IPS-20b (cell line): ENCODE measurements at regions not wholly inside any gene's neighbourhood (a gene's known extent, or its start where the extent isn't known, plus 50 kb on each side); places are given as distances from the start of the nearest gene placed in this dataset.

ENCODE experiments used
- H3K27ac ChIP-seq: one replicate; pipeline ENCODE4 v1.5.1; 2013; ENCODE audit warnings: low read length
- H3K27me3 ChIP-seq: 2 replicates; pipeline ENCODE4 v1.6.1; 2013; ENCODE audit warnings: mild to moderate bottlenecking, low read length, inconsistent platforms; ENCODE audit not compliant: insufficient read depth
- H3K36me3 ChIP-seq: 2 replicates; pipeline ENCODE4 v1.6.1; 2013; ENCODE audit warnings: low read depth, mild to moderate bottlenecking, inconsistent platforms, low read length, moderate library complexity; ENCODE audit not compliant: insufficient read depth
- H3K4me1 ChIP-seq: 2 replicates; pipeline ENCODE4 v1.6.1; 2013; ENCODE audit warnings: mild to moderate bottlenecking, control low read depth, inconsistent platforms, low read length, moderate library complexity; ENCODE audit not compliant: insufficient read depth
- H3K4me3 ChIP-seq: 2 replicates; pipeline ENCODE4 v1.5.1; 2013; ENCODE audit warnings: mild to moderate bottlenecking, low read length, inconsistent platforms
- H3K9ac ChIP-seq: 2 replicates; pipeline ENCODE4 v1.6.1; 2013; ENCODE audit warnings: low read depth, mild to moderate bottlenecking, inconsistent platforms, low read length, moderate library complexity
- H3K9me3 ChIP-seq: 2 replicates; pipeline ENCODE4 v1.6.1; 2013; ENCODE audit warnings: mild to moderate bottlenecking, low read depth, low read length, inconsistent platforms; ENCODE audit not compliant: insufficient read depth

- Histone ChIP-seq H3K9me3 (peaks cover 15% of the 10 kb centered on the region), H3K36me3 (no peaks in the 10 kb centered on the region), H3K27me3 (peaks cover 11% of the 10 kb centered on the region; the same call in 1 of the 2 replicates), H3K4me1 (0 out of 2 replicates have a peak, but pooled peaks cover 3% of the 10 kb centered on the region), H3K9ac (no peak overlapping the region), H3K27ac (no peak overlapping the region), H3K4me3 (no peak overlapping the region)
Observed at GRCh38 chr20:56998438-56998837, 268.0 kb downstream of the BMP7 start.

GRCh38 chr20:57000441-57000968, 265.9 kb downstream of the BMP7 start:
- Histone ChIP-seq H3K27ac (no peak overlapping the region), H3K27me3 (peaks cover 3% of the 10 kb centered on the region; the same call in 1 of the 2 replicates), H3K4me1 (0 out of 2 replicates have a peak, but pooled peaks cover 3% of the 10 kb centered on the region), H3K36me3 (no peaks in the 10 kb centered on the region), H3K9ac (no peak overlapping the region), H3K4me3 (no peak overlapping the region), H3K9me3 (peaks cover 15% of the 10 kb centered on the region)

DNA sequence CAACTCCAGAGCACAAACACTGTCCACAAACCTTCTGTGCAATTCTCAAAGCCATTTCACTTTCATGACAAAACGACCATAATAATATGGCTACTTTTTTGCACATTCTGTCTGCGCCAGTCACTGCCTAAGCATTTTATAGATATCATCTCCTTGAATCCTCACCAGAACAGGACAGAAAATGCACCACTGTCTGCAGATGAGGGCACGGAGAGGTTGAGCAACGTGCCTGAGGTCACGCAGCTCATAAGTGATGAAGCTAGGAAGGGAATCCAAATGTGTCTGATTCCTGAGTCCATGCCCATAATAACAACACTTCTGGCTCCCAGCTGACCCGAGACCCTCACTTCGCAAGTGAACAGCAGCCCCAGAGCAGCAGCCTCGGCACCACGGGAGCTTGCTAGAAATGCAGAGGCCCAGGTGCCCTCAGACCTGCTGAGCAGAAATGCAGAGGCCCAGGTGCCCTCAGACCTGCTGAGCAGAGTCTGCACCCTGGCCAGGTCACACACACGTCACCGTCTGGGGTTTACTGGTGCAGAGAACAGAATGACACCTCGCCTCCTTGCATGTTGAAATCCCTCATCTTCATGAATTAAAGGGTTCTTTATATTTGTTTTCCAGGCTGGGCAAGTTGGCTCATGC, 265.2 kb downstream of the BMP7 start:
- Histone ChIP-seq H3K27me3 (peaks cover 3% of the 10 kb centered on the region; the same call in 1 of the 2 replicates), H3K27ac (no peak overlapping the region), H3K9me3 (peaks cover 15% of the 10 kb centered on the region), H3K9ac (no peak overlapping the region), H3K4me1 (0 out of 2 replicates have a peak, but pooled peaks cover 3% of the 10 kb centered on the region), H3K36me3 (no peaks in the 10 kb centered on the region), H3K4me3 (no peak overlapping the region)

- no peak overlapping the region for H3K27ac ChIP-seq
Observed at GRCh38 chr20:57002066-57002570, 264.3 kb downstream of the BMP7 start.

GRCh38 chr20:57003012-57003411, 263.4 kb downstream of the BMP7 start:
- H3K36me3 ChIP-seq: no peaks in the 10 kb centered on the region
- H3K4me3 ChIP-seq: no peak overlapping the region
- H3K27me3 ChIP-seq: peaks cover 8% of the 10 kb centered on the region
- H3K9ac ChIP-seq: no peak overlapping the region
- H3K27ac ChIP-seq: no peak overlapping the region
- peaks cover 14% of the 10 kb centered on the region for H3K9me3 ChIP-seq
- 0 out of 2 replicates have a peak, but pooled peaks cover 3% of the 10 kb centered on the region for H3K4me1 ChIP-seq

More at GRCh38 chr20:57002066-57002570, 264.3 kb downstream of the BMP7 start:
- Histone ChIP-seq H3K9me3 (peaks cover 15% of the 10 kb centered on the region), H3K4me1 (0 out of 2 replicates have a peak, but pooled peaks cover 3% of the 10 kb centered on the region), H3K27me3 (peaks cover 3% of the 10 kb centered on the region; the same call in 1 of the 2 replicates), H3K4me3 (no peak overlapping the region), H3K36me3 (no peaks in the 10 kb centered on the region), H3K9ac (no peak overlapping the region)

DNA sequence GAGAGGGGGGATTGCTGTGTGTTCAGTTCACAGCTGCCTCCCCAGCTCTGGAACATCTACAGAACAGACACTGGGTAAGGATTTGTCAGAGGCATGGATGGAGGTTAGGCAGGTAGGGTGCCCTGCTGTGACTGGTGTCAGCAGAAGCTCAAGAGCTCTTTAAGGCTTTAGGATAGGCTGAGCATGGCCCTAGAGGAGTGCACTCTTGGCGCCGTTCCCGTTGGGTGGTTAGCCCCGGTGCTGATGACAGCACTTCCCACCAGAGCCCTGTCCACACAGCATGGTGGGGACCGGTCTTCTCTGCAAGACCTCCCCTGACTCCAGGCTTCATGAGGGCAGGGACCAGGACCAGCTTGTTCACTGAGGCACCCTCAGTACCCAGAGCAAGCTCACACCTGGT, 262.0 kb downstream of the BMP7 start:
- Histone ChIP-seq H3K27me3 (peaks cover 8% of the 10 kb centered on the region), H3K9ac (no peak overlapping the region), H3K36me3 (no peaks in the 10 kb centered on the region), H3K4me3 (no peak overlapping the region), H3K27ac (no peak overlapping the region), H3K4me1 (peaks cover 8% of the 10 kb centered on the region; the same call in 1 of the 2 replicates), H3K9me3 (no peaks in the 10 kb centered on the region)

DNA sequence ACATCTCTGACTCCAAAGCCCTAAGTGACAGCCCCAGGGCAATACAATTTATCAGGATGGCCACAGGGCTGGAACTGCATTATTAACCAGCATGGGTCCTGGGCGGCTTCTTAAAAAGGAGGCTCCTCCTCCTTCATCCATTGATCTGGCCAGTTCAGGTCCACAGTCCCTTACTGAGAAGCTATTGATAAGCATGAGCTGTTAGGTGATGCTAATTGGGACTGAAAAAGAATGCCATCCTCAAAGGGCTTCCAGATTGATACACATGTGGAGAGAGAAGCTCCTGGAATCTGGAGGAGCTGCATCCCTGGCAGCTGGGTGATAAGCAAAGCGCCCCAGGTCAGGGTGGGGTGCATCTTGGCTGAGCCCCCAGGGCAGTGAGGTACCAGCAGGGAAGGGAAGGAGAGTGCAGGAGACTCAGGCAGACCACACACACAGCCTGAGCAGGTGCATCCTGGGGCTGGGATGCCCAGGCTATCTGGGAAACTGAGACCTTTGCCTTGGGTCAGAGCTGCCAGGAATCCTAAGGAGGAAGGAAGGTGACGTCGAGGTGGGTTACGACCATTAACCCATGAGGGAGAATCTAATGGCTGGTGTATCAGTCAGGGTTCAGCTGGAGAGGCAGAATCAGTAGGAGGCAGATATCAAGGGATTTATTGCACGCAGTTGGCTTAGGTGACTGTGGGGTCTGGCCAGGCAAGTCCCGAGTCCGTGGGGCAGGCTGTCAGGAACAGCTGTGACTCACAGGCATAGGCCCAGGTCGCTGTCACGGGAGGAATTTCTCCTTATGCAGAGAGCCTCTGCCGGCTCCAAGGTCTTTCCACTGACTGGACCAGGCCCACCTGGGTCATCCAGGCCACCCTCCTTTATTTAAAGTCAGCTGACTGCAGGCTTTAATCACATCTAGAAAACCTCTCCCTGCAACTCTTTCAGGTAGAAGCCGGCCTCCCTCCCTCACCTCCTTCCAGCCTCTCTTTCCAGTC, 261.2 kb downstream of the BMP7 start:
- H3K9me3 ChIP-seq: no peaks in the 10 kb centered on the region
- peaks cover 8% of the 10 kb centered on the region for H3K27me3 ChIP-seq
- no peaks in the 10 kb centered on the region for H3K36me3 ChIP-seq
- H3K9ac ChIP-seq: no peak overlapping the region
- peaks cover 8% of the 10 kb centered on the region; the same call in 1 of the 2 replicates for H3K4me1 ChIP-seq
- no peak overlapping the region for H3K4me3 ChIP-seq
- H3K27ac ChIP-seq: no peak overlapping the region

DNA sequence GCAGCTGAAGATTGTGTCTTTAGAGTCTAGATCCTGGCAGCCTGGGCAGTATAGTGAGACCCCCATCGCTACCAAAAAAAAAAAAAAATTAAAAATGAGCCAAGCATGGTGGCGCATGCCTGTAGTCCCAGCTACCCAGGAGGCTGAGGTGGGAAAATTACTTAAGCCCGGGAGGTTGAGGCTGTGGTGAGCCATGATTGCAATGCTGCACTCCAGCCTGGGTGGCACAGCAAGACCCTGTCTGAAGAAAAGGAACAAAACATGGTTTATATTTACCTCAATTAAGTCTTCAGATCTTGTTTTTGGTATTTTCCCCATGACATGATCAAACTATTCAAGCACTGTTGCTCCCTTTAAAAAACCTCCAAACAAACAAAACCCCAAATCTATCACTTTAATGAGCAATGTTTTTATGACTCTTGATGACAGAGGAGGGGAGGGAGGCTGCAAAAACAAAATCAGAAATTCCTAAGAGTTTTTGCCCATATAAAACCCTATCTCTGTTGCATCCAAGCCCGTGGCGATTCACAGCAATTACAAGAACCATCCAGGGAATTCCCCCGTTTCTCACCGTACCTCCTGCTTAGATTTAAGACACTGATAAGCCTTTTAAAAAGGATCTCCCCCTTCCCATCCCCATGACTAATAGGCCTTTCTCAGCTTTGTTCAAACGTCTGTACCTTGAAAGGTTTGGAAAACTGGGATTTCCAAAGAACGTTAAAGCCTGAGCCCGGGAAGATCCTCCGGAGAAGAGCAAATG, 259.9 kb downstream of the BMP7 start:
- Histone ChIP-seq H3K4me1 (peaks cover 8% of the 10 kb centered on the region; the same call in 1 of the 2 replicates), H3K4me3 (no peak overlapping the region), H3K9me3 (no peaks in the 10 kb centered on the region), H3K9ac (no peak overlapping the region), H3K27ac (no peak overlapping the region), H3K36me3 (no peaks in the 10 kb centered on the region), H3K27me3 (peaks cover 4% of the 10 kb centered on the region; the same call in 1 of the 2 replicates)

DNA sequence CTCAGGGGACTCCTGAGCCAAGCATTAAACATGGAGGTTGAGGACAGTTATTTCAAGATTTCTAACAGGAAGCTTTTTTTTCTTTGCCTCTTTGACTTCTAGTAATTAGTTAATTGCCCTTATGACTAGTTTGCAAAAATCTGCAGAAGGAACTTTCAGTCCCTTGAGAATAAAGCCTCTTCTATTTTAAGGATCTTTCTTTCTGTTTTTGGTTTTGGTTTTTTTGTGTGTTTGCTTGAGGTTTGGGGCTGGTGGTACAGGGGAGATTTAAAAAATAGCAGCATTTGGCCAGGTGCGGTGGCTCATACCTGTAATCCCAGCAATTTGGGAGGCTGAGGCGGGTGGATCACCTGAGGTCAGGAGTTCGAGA, 259.3 kb downstream of the BMP7 start:
- Histone ChIP-seq H3K9me3 (no peaks in the 10 kb centered on the region), H3K9ac (no peak overlapping the region), H3K4me3 (no peak overlapping the region), H3K27ac (no peak overlapping the region), H3K27me3 (peaks cover 7% of the 10 kb centered on the region; the same call in 1 of the 2 replicates), H3K36me3 (no peaks in the 10 kb centered on the region), H3K4me1 (peaks cover 8% of the 10 kb centered on the region; the same call in 1 of the 2 replicates)

GRCh38 chr20:57008217-57008616, 258.2 kb downstream of the BMP7 start:
- no peak overlapping the region for H3K27ac ChIP-seq
- no peaks in the 10 kb centered on the region for H3K36me3 ChIP-seq
- no peak overlapping the region for H3K9ac ChIP-seq
- no peak overlapping the region for H3K4me3 ChIP-seq
- peaks cover 17% of the 10 kb centered on the region for H3K27me3 ChIP-seq
- peaks cover 7% of the 10 kb centered on the region for H3K4me1 ChIP-seq
- H3K9me3 ChIP-seq: no peaks in the 10 kb centered on the region

- H3K4me3 ChIP-seq: no peak overlapping the region
- no peaks in the 10 kb centered on the region for H3K36me3 ChIP-seq
- no peak overlapping the region for H3K27ac ChIP-seq
- H3K9me3 ChIP-seq: no peaks in the 10 kb centered on the region
- peaks cover 29% of the 10 kb centered on the region for H3K27me3 ChIP-seq
- peaks cover 12% of the 10 kb centered on the region for H3K4me1 ChIP-seq
- no peak overlapping the region for H3K9ac ChIP-seq
Observed at GRCh38 chr20:57009355-57009754, 257.1 kb downstream of the BMP7 start.
